Stimulated activated CD8-positive, alpha-beta memory T cell treated with anti-CD3 and anti-CD28 coated beads, Interleukin-7, amount 100 ng/mL, for 1 hour (primary cell): ENCODE measurements at regions not wholly inside any gene's neighbourhood (a gene's known extent, or its start where the extent isn't known, plus 50 kb on each side); places are given as distances from the start of the nearest gene placed in this dataset.

Experiments
- DNase-seq, 2 donors: peaks; one replicate each; pipeline ENCODE4 v3.0.0-alpha.2; 2020; ENCODE audit warnings: low read depth in 2 of 2

GRCh38 chr2:128774320-128775216 lies 455.9 kb upstream of the HS6ST1 start:
- no peak for DNase-seq

- no peak for DNase-seq
Measured at GRCh38 chr2:128775217-128775913, 456.7 kb upstream of the HS6ST1 start.

- no peak for DNase-seq
Measured at GRCh38 chr2:128775914-128776285, 457.2 kb upstream of the HS6ST1 start.

- no peak for DNase-seq
Measured at GRCh38 chr2:128776461-128777195, 458.0 kb upstream of the HS6ST1 start.

- DNase-seq, result no peak
Measured at GRCh38 chr2:128777196-128778035, 458.7 kb upstream of the HS6ST1 start.

- DNase-seq, result no peak
Measured at GRCh38 chr2:128778843-128779242, 460.2 kb upstream of the HS6ST1 start.

GRCh38 chr2:128779301-128780095 lies 460.8 kb upstream of the HS6ST1 start:
- DNase-seq, result no peak

- DNase-seq, result no peak
Measured at GRCh38 chr2:128780434-128781080, 461.9 kb upstream of the HS6ST1 start.

- no peak for DNase-seq
Measured at GRCh38 chr2:128781166-128781565, 462.5 kb upstream of the HS6ST1 start.

GRCh38 chr2:128781585-128782385 lies 463.1 kb upstream of the HS6ST1 start:
- DNase-seq, result no peak

- DNase-seq, result no peak
Measured at GRCh38 chr2:128782411-128783192, 463.9 kb upstream of the HS6ST1 start.

GRCh38 chr2:128783193-128783671 lies 464.6 kb upstream of the HS6ST1 start:
- no peak for DNase-seq

GRCh38 chr2:128783896-128784295 lies 465.2 kb upstream of the HS6ST1 start:
- no peak for DNase-seq

- DNase-seq, result no peak
Measured at GRCh38 chr2:128784626-128785306, 466.1 kb upstream of the HS6ST1 start.

GRCh38 chr2:128786316-128786715 lies 467.6 kb upstream of the HS6ST1 start:
- no peak for DNase-seq

- no peak for DNase-seq
Measured at GRCh38 chr2:128786741-128787478, 468.2 kb upstream of the HS6ST1 start.

GRCh38 chr2:128787616-128788015 lies 468.9 kb upstream of the HS6ST1 start:
- DNase-seq, result no peak
